H9 (cell line): ENCODE measurements at regions not wholly inside any gene's neighbourhood (a gene's known extent, or its start where the extent isn't known, plus 50 kb on each side); places are given as distances from the start of the nearest gene placed in this dataset.

Experiments used
- DNase-seq: peaks from one replicate; pipeline ENCODE4 v3.0.0-alpha.2; 2017
- H2AFZ ChIP-seq: one replicate; pipeline ENCODE4 v1.6.1; 2013; ENCODE audit warnings: mild to moderate bottlenecking, low read length, control low read depth, moderate library complexity
- H2AK5ac ChIP-seq: 2 replicates; pipeline ENCODE4 v1.6.1; 2013; ENCODE audit warnings: low read length, control low read depth, mixed read lengths; ENCODE audit not compliant: insufficient read length
- H2BK120ac ChIP-seq: one replicate; pipeline ENCODE4 v1.6.1; 2013; ENCODE audit warnings: low read depth, mild to moderate bottlenecking, low read length, control low read depth, inconsistent platforms; ENCODE audit not compliant: poor library complexity, severe bottlenecking
- H2BK12ac ChIP-seq: 2 replicates; pipeline ENCODE4 v1.6.1; 2013; ENCODE audit warnings: low read length, control low read depth, mixed read lengths, low read depth; ENCODE audit not compliant: insufficient read length
- H2BK15ac ChIP-seq: 2 replicates; pipeline ENCODE4 v1.6.1; 2013; ENCODE audit warnings: low read depth, low read length, control low read depth
- H2BK20ac ChIP-seq: one replicate; pipeline ENCODE4 v1.6.1; 2013; ENCODE audit warnings: low read depth, mild to moderate bottlenecking, low read length, control low read depth, inconsistent platforms; ENCODE audit not compliant: poor library complexity, severe bottlenecking
- H2BK5ac ChIP-seq: 2 replicates; pipeline ENCODE4 v1.6.1; 2013; ENCODE audit warnings: low read length, control low read depth, mixed read lengths; ENCODE audit not compliant: insufficient read length
- H3K14ac ChIP-seq: 2 replicates; pipeline ENCODE4 v1.6.1; 2013; ENCODE audit warnings: low read length, control low read depth; ENCODE audit not compliant: insufficient read depth
- H3K18ac ChIP-seq: 2 replicates; pipeline ENCODE4 v1.6.1; 2013; ENCODE audit warnings: low read depth, mild to moderate bottlenecking, mixed read lengths, low read length, control low read depth; ENCODE audit not compliant: insufficient read length
- H3K23ac ChIP-seq: 2 replicates; pipeline ENCODE4 v1.6.1; 2013; ENCODE audit warnings: low read length, control low read depth, mixed read lengths, low read depth; ENCODE audit not compliant: insufficient read length
- H3K23me2 ChIP-seq: 2 replicates; pipeline ENCODE4 v1.6.1; 2013; ENCODE audit warnings: low read depth, mild to moderate bottlenecking, mixed read lengths, low read length, control low read depth; ENCODE audit not compliant: insufficient read length, poor library complexity, severe bottlenecking
- H3K27ac ChIP-seq: 2 replicates; pipeline ENCODE4 v1.5.1; 2013; ENCODE audit warnings: low read length, control low read depth, mixed read lengths, low read depth; ENCODE audit not compliant: insufficient read length
- H3K27me3 ChIP-seq: 2 replicates; pipeline ENCODE4 v1.6.1; 2013; ENCODE audit warnings: low read length, control low read depth, inconsistent platforms; ENCODE audit not compliant: insufficient read depth
- H3K4ac ChIP-seq: 2 replicates; pipeline ENCODE4 v1.6.1; 2013; ENCODE audit warnings: low read depth, mild to moderate bottlenecking, control low read depth, inconsistent platforms, low read length, moderate library complexity
- H3K4me1 ChIP-seq: 2 replicates; pipeline ENCODE4 v1.6.1; 2013; ENCODE audit warnings: low read length, control low read depth, inconsistent platforms; ENCODE audit not compliant: insufficient read depth
- H3K4me2 ChIP-seq: 2 replicates; pipeline ENCODE4 v1.6.1; 2013; ENCODE audit warnings: low read length, control low read depth, mixed read lengths; ENCODE audit not compliant: insufficient read length, insufficient read depth
- H3K56ac ChIP-seq: 2 replicates; pipeline ENCODE4 v1.6.1; 2013; ENCODE audit warnings: low read depth, mild to moderate bottlenecking, mixed read lengths, low read length, control low read depth; ENCODE audit not compliant: insufficient read length
- H3K79me1 ChIP-seq: 2 replicates; pipeline ENCODE4 v1.6.1; 2013; ENCODE audit warnings: low read depth, mild to moderate bottlenecking, moderate library complexity, low read length, control low read depth, inconsistent platforms; ENCODE audit not compliant: insufficient read depth, poor library complexity, severe bottlenecking
- H3K79me2 ChIP-seq: 2 replicates; pipeline ENCODE4 v1.6.1; 2013; ENCODE audit warnings: low read length, control low read depth, inconsistent platforms; ENCODE audit not compliant: insufficient read depth
- H3K9ac ChIP-seq: 2 replicates; pipeline ENCODE4 v1.6.1; 2013; ENCODE audit warnings: low read length, control low read depth, mixed read lengths; ENCODE audit not compliant: insufficient read length; ENCODE audit errors: extremely low read depth
- H3K9me3 ChIP-seq: one replicate; pipeline ENCODE4 v1.6.1; 2013; ENCODE audit warnings: low read depth, low read length, inconsistent platforms; ENCODE audit not compliant: control insufficient read depth
- H3T11ph ChIP-seq: one replicate; pipeline ENCODE4 v1.6.1; 2013; ENCODE audit warnings: mild to moderate bottlenecking, low read length, control low read depth, inconsistent platforms
- H4K20me1 ChIP-seq: one replicate; pipeline ENCODE4 v1.6.1; 2013; ENCODE audit not compliant: control insufficient read depth, insufficient read length, insufficient read depth
- H4K5ac ChIP-seq: 2 replicates; pipeline ENCODE4 v1.6.1; 2013; ENCODE audit warnings: low read depth, mild to moderate bottlenecking, mixed read lengths, low read length, control low read depth; ENCODE audit not compliant: insufficient read length
- H4K8ac ChIP-seq: replicated peaks from 2 replicates; pipeline ENCODE4 v1.6.1; 2013; ENCODE audit warnings: low read length, control low read depth, mixed read lengths, low read depth; ENCODE audit not compliant: insufficient read length
- H4K91ac ChIP-seq: 2 replicates; pipeline ENCODE4 v1.6.1; 2013; ENCODE audit warnings: low read depth, mild to moderate bottlenecking, moderate library complexity, mixed read lengths, low read length, control low read depth; ENCODE audit not compliant: insufficient read length
- H3K27ac Mint-ChIP-seq, 3 experiments: 2 replicates in 2 of 3; 3 replicates in 1 of 3; pipeline ENCODE4 v1.8.0; 2020 to 2021; ENCODE audit warnings: mixed read lengths in 3 of 3, mild to moderate bottlenecking in 1 of 3, moderate library complexity in 1 of 3
- H3K27me3 Mint-ChIP-seq: 2 replicates; pipeline ENCODE4 v1.8.0; 2021; ENCODE audit warnings: low read depth, mild to moderate bottlenecking, moderate library complexity, mixed read lengths
- H3K36me3 Mint-ChIP-seq, 3 experiments: 2 replicates in 2 of 3; 3 replicates in 1 of 3; pipeline ENCODE4 v1.8.0; 2020 to 2021; ENCODE audit warnings: low read depth in 3 of 3, mixed read lengths in 3 of 3; ENCODE audit not compliant: insufficient read depth in 1 of 3
- H3K4me1 Mint-ChIP-seq, 2 experiments: 2 replicates each; pipeline ENCODE4 v1.8.0; 2020; ENCODE audit warnings: mixed read lengths in 2 of 2
- H3K4me3 Mint-ChIP-seq, 2 experiments: 2 replicates in 1 of 2; 3 replicates in 1 of 2; pipeline ENCODE4 v1.8.0; 2020 to 2021; ENCODE audit warnings: mild to moderate bottlenecking in 2 of 2, mixed read lengths in 2 of 2, moderate library complexity in 1 of 2
- H3K9me3 Mint-ChIP-seq, 2 experiments: 2 replicates in 1 of 2; 3 replicates in 1 of 2; pipeline ENCODE4 v1.8.0; 2020; ENCODE audit warnings: mild to moderate bottlenecking in 2 of 2, mixed read lengths in 2 of 2, moderate library complexity in 1 of 2
- CTCF ChIP-seq: fragments of 200-600 bp; sonication (generic); conservative IDR thresholded peaks from 3 replicates; pipeline ENCODE4 v1.8.0; 2021; ENCODE audit warnings: antibody characterized with exemption, mild to moderate bottlenecking

- H2BK15ac ChIP-seq = no peak overlapping the region
- no peak overlapping the region for H3K4me2 ChIP-seq
- H3K4me1 Mint-ChIP-seq = no peaks in the 10 kb centered on the region
- H2BK5ac ChIP-seq = no peak overlapping the region
- H4K91ac ChIP-seq = no peak overlapping the region
- DNase-seq = no peak
- no peak overlapping the region for H3K18ac ChIP-seq
- H4K20me1 ChIP-seq = no peaks in the 10 kb centered on the region
- no peaks in the 10 kb centered on the region for H3K9me3 ChIP-seq
- no peak overlapping the region for H3K14ac ChIP-seq
- H2BK120ac ChIP-seq = no peak overlapping the region
- H2AFZ ChIP-seq = no peak overlapping the region
- no peaks in the 10 kb centered on the region for H3K79me2 ChIP-seq
- no peaks in the 10 kb centered on the region for H3K27me3 ChIP-seq
- no peak overlapping the region for H3K27ac Mint-ChIP-seq
- no peak overlapping the region for H3K4me3 Mint-ChIP-seq
- no peaks in the 10 kb centered on the region for H3K27me3 Mint-ChIP-seq
- no peak overlapping the region for H4K8ac ChIP-seq
- no peak overlapping the region for H3K23ac ChIP-seq
- no peak overlapping the region for H4K5ac ChIP-seq
- H3T11ph ChIP-seq = no peak overlapping the region
- no peak overlapping the region for H3K27ac ChIP-seq
- H2BK12ac ChIP-seq = no peak overlapping the region
- no peaks in the 10 kb centered on the region for H3K23me2 ChIP-seq
- no peak overlapping the region for H3K9ac ChIP-seq
- no peak overlapping the region for H2BK20ac ChIP-seq
- peaks cover 0 to 5% (median 0%) of the 10 kb centered on the region in 3 experiments; a peak in 3 of 7 replicates for H3K36me3 Mint-ChIP-seq
- H2AK5ac ChIP-seq = no peak overlapping the region
- no peak overlapping the region for H3K56ac ChIP-seq
- H3K4me1 ChIP-seq = no peaks in the 10 kb centered on the region
- no peak overlapping the region for H3K4ac ChIP-seq
- no peaks in the 10 kb centered on the region for H3K79me1 ChIP-seq
- peaks cover 4 to 8% of the 10 kb centered on the region in 2 experiments; a peak in 4 of 5 replicates for H3K9me3 Mint-ChIP-seq
- TF ChIP-seq CTCF = no peak
Measured at GRCh38 chr15:97717806-97718205, 242.7 kb upstream of the ARRDC4 start.
